ENCODE measurements at regions not wholly inside any gene's neighbourhood (a gene's known extent, or its start where the extent isn't known, plus 50 kb on each side); places are given as distances from the start of the nearest gene placed in this dataset.

- TF ChIP-seq TAF1 (IDR thresholded peaks at IDR 0.05; ENCODE audit: borderline replicate concordance, insufficient read depth, low read length): no peak
- no peak for TF ChIP-seq POLR2AphosphoS5 (IDR thresholded peaks at IDR 0.05; ENCODE audit: low read depth, low read length)
- TF ChIP-seq SIN3A (IDR thresholded peaks at IDR 0.05; ENCODE audit: borderline replicate concordance, insufficient read depth, low read length): no peak
- TF ChIP-seq REST (IDR thresholded peaks at IDR 0.05; ENCODE audit: insufficient read depth in 1 of 2, low read depth in 2 of 2, low read length in 2 of 2): no peak
- TF ChIP-seq FOXP2 (optimal IDR thresholded peaks at IDR 0.05; ENCODE audit: borderline replicate concordance, extremely low read depth, extremely low read length, insufficient read depth): no peak
These were observed 120.4 kb upstream of the FGGY start for GRCh38 chr1:59176471-59176870.

GRCh38 chr1:59177756-59178155 is 119.1 kb upstream of the FGGY start:
- TF ChIP-seq POLR2AphosphoS5 (IDR thresholded peaks at IDR 0.05; ENCODE audit: low read depth, low read length) (no peak), SIN3A (IDR thresholded peaks at IDR 0.05; ENCODE audit: borderline replicate concordance, insufficient read depth, low read length) (no peak), TAF1 (IDR thresholded peaks at IDR 0.05; ENCODE audit: borderline replicate concordance, insufficient read depth, low read length) (no peak), FOXP2 (optimal IDR thresholded peaks at IDR 0.05; ENCODE audit: borderline replicate concordance, extremely low read depth, extremely low read length, insufficient read depth) (no peak), REST (IDR thresholded peaks at IDR 0.05; ENCODE audit: insufficient read depth in 1 of 2, low read depth in 2 of 2, low read length in 2 of 2) (no peak)

GRCh38 chr1:59178339-59179187 is 118.3 kb upstream of the FGGY start:
- TF ChIP-seq FOXP2 (optimal IDR thresholded peaks at IDR 0.05; ENCODE audit: borderline replicate concordance, extremely low read depth, extremely low read length, insufficient read depth): no peak
- TF ChIP-seq TAF1 (IDR thresholded peaks at IDR 0.05; ENCODE audit: borderline replicate concordance, insufficient read depth, low read length): no peak
- TF ChIP-seq REST (IDR thresholded peaks at IDR 0.05; ENCODE audit: insufficient read depth in 1 of 2, low read depth in 2 of 2, low read length in 2 of 2): no peak
- TF ChIP-seq POLR2AphosphoS5 (IDR thresholded peaks at IDR 0.05; ENCODE audit: low read depth, low read length): no peak
- TF ChIP-seq SIN3A (IDR thresholded peaks at IDR 0.05; ENCODE audit: borderline replicate concordance, insufficient read depth, low read length): no peak

- no peak for TF ChIP-seq SIN3A (IDR thresholded peaks at IDR 0.05; ENCODE audit: borderline replicate concordance, insufficient read depth, low read length)
- TF ChIP-seq POLR2AphosphoS5 (IDR thresholded peaks at IDR 0.05; ENCODE audit: low read depth, low read length): no peak
- TF ChIP-seq FOXP2 (optimal IDR thresholded peaks at IDR 0.05; ENCODE audit: borderline replicate concordance, extremely low read depth, extremely low read length, insufficient read depth): no peak
- no peak for TF ChIP-seq TAF1 (IDR thresholded peaks at IDR 0.05; ENCODE audit: borderline replicate concordance, insufficient read depth, low read length)
These were observed 117.2 kb upstream of the FGGY start for GRCh38 chr1:59179673-59180072.

GRCh38 chr1:59180735-59181134 is 116.2 kb upstream of the FGGY start:
- no peak for TF ChIP-seq POLR2AphosphoS5 (IDR thresholded peaks at IDR 0.05; ENCODE audit: low read depth, low read length)
- no peak for TF ChIP-seq REST (IDR thresholded peaks at IDR 0.05; ENCODE audit: insufficient read depth in 1 of 2, low read depth in 2 of 2, low read length in 2 of 2)
- TF ChIP-seq FOXP2 (optimal IDR thresholded peaks at IDR 0.05; ENCODE audit: borderline replicate concordance, extremely low read depth, extremely low read length, insufficient read depth): no peak
- no peak for TF ChIP-seq SIN3A (IDR thresholded peaks at IDR 0.05; ENCODE audit: borderline replicate concordance, insufficient read depth, low read length)
- no peak for TF ChIP-seq TAF1 (IDR thresholded peaks at IDR 0.05; ENCODE audit: borderline replicate concordance, insufficient read depth, low read length)

Data from PFSK-1 (cell line).